H9 (cell line): ENCODE measurements at regions not wholly inside any gene's neighbourhood (a gene's known extent, or its start where the extent isn't known, plus 50 kb on each side); places are given as distances from the start of the nearest gene placed in this dataset.

Source experiments
- DNase-seq: peaks from one replicate; pipeline ENCODE4 v3.0.0-alpha.2; 2017
- H2AFZ ChIP-seq: one replicate; pipeline ENCODE4 v1.6.1; 2013; ENCODE audit warnings: mild to moderate bottlenecking, low read length, control low read depth, moderate library complexity
- H2AK5ac ChIP-seq: 2 replicates; pipeline ENCODE4 v1.6.1; 2013; ENCODE audit warnings: low read length, control low read depth, mixed read lengths; ENCODE audit not compliant: insufficient read length
- H2BK120ac ChIP-seq: one replicate; pipeline ENCODE4 v1.6.1; 2013; ENCODE audit warnings: low read depth, mild to moderate bottlenecking, low read length, control low read depth, inconsistent platforms; ENCODE audit not compliant: poor library complexity, severe bottlenecking
- H2BK12ac ChIP-seq: 2 replicates; pipeline ENCODE4 v1.6.1; 2013; ENCODE audit warnings: low read length, control low read depth, mixed read lengths, low read depth; ENCODE audit not compliant: insufficient read length
- H2BK15ac ChIP-seq: 2 replicates; pipeline ENCODE4 v1.6.1; 2013; ENCODE audit warnings: low read depth, low read length, control low read depth
- H2BK20ac ChIP-seq: one replicate; pipeline ENCODE4 v1.6.1; 2013; ENCODE audit warnings: low read depth, mild to moderate bottlenecking, low read length, control low read depth, inconsistent platforms; ENCODE audit not compliant: poor library complexity, severe bottlenecking
- H2BK5ac ChIP-seq: 2 replicates; pipeline ENCODE4 v1.6.1; 2013; ENCODE audit warnings: low read length, control low read depth, mixed read lengths; ENCODE audit not compliant: insufficient read length
- H3K14ac ChIP-seq: 2 replicates; pipeline ENCODE4 v1.6.1; 2013; ENCODE audit warnings: low read length, control low read depth; ENCODE audit not compliant: insufficient read depth
- H3K18ac ChIP-seq: 2 replicates; pipeline ENCODE4 v1.6.1; 2013; ENCODE audit warnings: low read depth, mild to moderate bottlenecking, mixed read lengths, low read length, control low read depth; ENCODE audit not compliant: insufficient read length
- H3K23ac ChIP-seq: 2 replicates; pipeline ENCODE4 v1.6.1; 2013; ENCODE audit warnings: low read length, control low read depth, mixed read lengths, low read depth; ENCODE audit not compliant: insufficient read length
- H3K23me2 ChIP-seq: 2 replicates; pipeline ENCODE4 v1.6.1; 2013; ENCODE audit warnings: low read depth, mild to moderate bottlenecking, mixed read lengths, low read length, control low read depth; ENCODE audit not compliant: insufficient read length, poor library complexity, severe bottlenecking
- H3K27ac ChIP-seq: 2 replicates; pipeline ENCODE4 v1.5.1; 2013; ENCODE audit warnings: low read length, control low read depth, mixed read lengths, low read depth; ENCODE audit not compliant: insufficient read length
- H3K27me3 ChIP-seq: 2 replicates; pipeline ENCODE4 v1.6.1; 2013; ENCODE audit warnings: low read length, control low read depth, inconsistent platforms; ENCODE audit not compliant: insufficient read depth
- H3K4ac ChIP-seq: 2 replicates; pipeline ENCODE4 v1.6.1; 2013; ENCODE audit warnings: low read depth, mild to moderate bottlenecking, control low read depth, inconsistent platforms, low read length, moderate library complexity
- H3K4me1 ChIP-seq: 2 replicates; pipeline ENCODE4 v1.6.1; 2013; ENCODE audit warnings: low read length, control low read depth, inconsistent platforms; ENCODE audit not compliant: insufficient read depth
- H3K4me2 ChIP-seq: 2 replicates; pipeline ENCODE4 v1.6.1; 2013; ENCODE audit warnings: low read length, control low read depth, mixed read lengths; ENCODE audit not compliant: insufficient read length, insufficient read depth
- H3K56ac ChIP-seq: 2 replicates; pipeline ENCODE4 v1.6.1; 2013; ENCODE audit warnings: low read depth, mild to moderate bottlenecking, mixed read lengths, low read length, control low read depth; ENCODE audit not compliant: insufficient read length
- H3K79me1 ChIP-seq: 2 replicates; pipeline ENCODE4 v1.6.1; 2013; ENCODE audit warnings: low read depth, mild to moderate bottlenecking, moderate library complexity, low read length, control low read depth, inconsistent platforms; ENCODE audit not compliant: insufficient read depth, poor library complexity, severe bottlenecking
- H3K79me2 ChIP-seq: 2 replicates; pipeline ENCODE4 v1.6.1; 2013; ENCODE audit warnings: low read length, control low read depth, inconsistent platforms; ENCODE audit not compliant: insufficient read depth
- H3K9ac ChIP-seq: 2 replicates; pipeline ENCODE4 v1.6.1; 2013; ENCODE audit warnings: low read length, control low read depth, mixed read lengths; ENCODE audit not compliant: insufficient read length; ENCODE audit errors: extremely low read depth
- H3K9me3 ChIP-seq: one replicate; pipeline ENCODE4 v1.6.1; 2013; ENCODE audit warnings: low read depth, low read length, inconsistent platforms; ENCODE audit not compliant: control insufficient read depth
- H3T11ph ChIP-seq: one replicate; pipeline ENCODE4 v1.6.1; 2013; ENCODE audit warnings: mild to moderate bottlenecking, low read length, control low read depth, inconsistent platforms
- H4K20me1 ChIP-seq: one replicate; pipeline ENCODE4 v1.6.1; 2013; ENCODE audit not compliant: control insufficient read depth, insufficient read length, insufficient read depth
- H4K5ac ChIP-seq: 2 replicates; pipeline ENCODE4 v1.6.1; 2013; ENCODE audit warnings: low read depth, mild to moderate bottlenecking, mixed read lengths, low read length, control low read depth; ENCODE audit not compliant: insufficient read length
- H4K8ac ChIP-seq: replicated peaks from 2 replicates; pipeline ENCODE4 v1.6.1; 2013; ENCODE audit warnings: low read length, control low read depth, mixed read lengths, low read depth; ENCODE audit not compliant: insufficient read length
- H4K91ac ChIP-seq: 2 replicates; pipeline ENCODE4 v1.6.1; 2013; ENCODE audit warnings: low read depth, mild to moderate bottlenecking, moderate library complexity, mixed read lengths, low read length, control low read depth; ENCODE audit not compliant: insufficient read length
- H3K27ac Mint-ChIP-seq, 3 experiments: 2 replicates in 2 of 3; 3 replicates in 1 of 3; pipeline ENCODE4 v1.8.0; 2020 to 2021; ENCODE audit warnings: mixed read lengths in 3 of 3, mild to moderate bottlenecking in 1 of 3, moderate library complexity in 1 of 3
- H3K27me3 Mint-ChIP-seq: 2 replicates; pipeline ENCODE4 v1.8.0; 2021; ENCODE audit warnings: low read depth, mild to moderate bottlenecking, moderate library complexity, mixed read lengths
- H3K36me3 Mint-ChIP-seq, 3 experiments: 2 replicates in 2 of 3; 3 replicates in 1 of 3; pipeline ENCODE4 v1.8.0; 2020 to 2021; ENCODE audit warnings: low read depth in 3 of 3, mixed read lengths in 3 of 3; ENCODE audit not compliant: insufficient read depth in 1 of 3
- H3K4me1 Mint-ChIP-seq, 2 experiments: 2 replicates each; pipeline ENCODE4 v1.8.0; 2020; ENCODE audit warnings: mixed read lengths in 2 of 2
- H3K4me3 Mint-ChIP-seq, 2 experiments: 2 replicates in 1 of 2; 3 replicates in 1 of 2; pipeline ENCODE4 v1.8.0; 2020 to 2021; ENCODE audit warnings: mild to moderate bottlenecking in 2 of 2, mixed read lengths in 2 of 2, moderate library complexity in 1 of 2
- H3K9me3 Mint-ChIP-seq, 2 experiments: 2 replicates in 1 of 2; 3 replicates in 1 of 2; pipeline ENCODE4 v1.8.0; 2020; ENCODE audit warnings: mild to moderate bottlenecking in 2 of 2, mixed read lengths in 2 of 2, moderate library complexity in 1 of 2
- WGBS: extraction: QIAGEN DNeasy Blood & Tissue Kit; methylation state at CpG from one replicate; pipeline ENCODE4 v1.1.7; 2013; ENCODE audit warnings: missing lambda C conversion rate, low lambda C conversion rate, mixed read lengths; ENCODE audit not compliant: insufficient read length; ENCODE audit errors: extremely low coverage; 5-methylcytosine and 5-hydroxymethylcytosine counted together
- TF ChIP-seq, protein P1 (sequence below): fragments of 200-600 bp; sonication (generic); conservative IDR thresholded peaks from 3 replicates; pipeline ENCODE4 v1.8.0; 2021; ENCODE audit warnings: antibody characterized with exemption, mild to moderate bottlenecking

DNA sequence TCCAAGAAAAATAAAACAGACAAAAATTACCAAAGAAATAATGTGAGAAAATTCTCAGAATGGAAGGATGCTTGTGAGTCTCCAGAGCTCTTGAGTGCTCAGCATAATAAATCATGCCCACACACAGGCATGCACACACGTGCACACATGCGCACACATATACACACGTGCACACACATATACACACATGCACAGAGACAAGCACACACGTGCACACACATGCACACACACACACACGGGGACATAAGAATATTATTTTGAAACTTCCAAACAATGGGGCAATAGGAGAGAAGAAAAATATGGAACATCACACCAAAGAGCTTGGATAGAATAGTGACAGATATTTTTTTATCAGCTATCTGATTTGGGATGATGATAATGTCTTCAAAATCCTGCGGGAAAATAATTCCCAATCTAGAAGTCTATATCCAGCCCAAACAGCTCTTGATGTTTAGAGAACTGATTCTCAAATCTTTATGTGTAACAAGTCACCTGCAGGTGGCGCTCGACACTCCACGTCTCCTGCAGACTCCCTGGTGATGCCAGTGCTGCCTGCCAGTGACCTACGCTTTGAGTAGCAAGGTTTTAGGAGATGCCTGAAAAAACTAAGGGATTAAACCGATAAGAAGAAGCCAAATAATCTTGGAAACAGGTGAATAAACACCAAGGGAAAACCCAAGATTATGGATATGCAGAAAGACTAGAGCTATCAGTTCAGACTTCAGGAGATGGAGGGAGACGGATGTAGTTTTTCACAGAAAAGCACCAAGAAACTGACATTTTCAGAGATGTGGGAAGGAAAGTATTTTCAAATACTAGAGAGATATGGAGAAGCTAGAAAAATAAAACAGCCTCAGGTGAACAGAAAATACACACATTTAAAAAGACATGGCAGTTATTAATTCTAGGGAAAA, 743.6 kb downstream of the ETS1 start:
- no peak overlapping the region for H3K27ac Mint-ChIP-seq
- H3K56ac ChIP-seq, result no peak overlapping the region
- H3K14ac ChIP-seq, result no peak overlapping the region
- no peaks in the 10 kb centered on the region; a peak in 1 of 4 replicates for H3K4me1 Mint-ChIP-seq
- H3K27ac ChIP-seq, result no peak overlapping the region
- no peaks in the 10 kb centered on the region for H3K36me3 Mint-ChIP-seq
- no peaks in the 10 kb centered on the region for H3K23me2 ChIP-seq
- no peak overlapping the region for H2AFZ ChIP-seq
- DNase-seq, result peak; percentile 80
- no peak overlapping the region for H3K9ac ChIP-seq
- no peaks in the 10 kb centered on the region for H3K9me3 Mint-ChIP-seq
- H2BK20ac ChIP-seq, result no peak overlapping the region
- H3K27me3 ChIP-seq, result no peaks in the 10 kb centered on the region
- no peak overlapping the region for H2BK12ac ChIP-seq
- no peak overlapping the region for H2AK5ac ChIP-seq
- H4K91ac ChIP-seq, result no peak overlapping the region
- H3K4ac ChIP-seq, result no peak overlapping the region
- TF ChIP-seq, protein P1, sequence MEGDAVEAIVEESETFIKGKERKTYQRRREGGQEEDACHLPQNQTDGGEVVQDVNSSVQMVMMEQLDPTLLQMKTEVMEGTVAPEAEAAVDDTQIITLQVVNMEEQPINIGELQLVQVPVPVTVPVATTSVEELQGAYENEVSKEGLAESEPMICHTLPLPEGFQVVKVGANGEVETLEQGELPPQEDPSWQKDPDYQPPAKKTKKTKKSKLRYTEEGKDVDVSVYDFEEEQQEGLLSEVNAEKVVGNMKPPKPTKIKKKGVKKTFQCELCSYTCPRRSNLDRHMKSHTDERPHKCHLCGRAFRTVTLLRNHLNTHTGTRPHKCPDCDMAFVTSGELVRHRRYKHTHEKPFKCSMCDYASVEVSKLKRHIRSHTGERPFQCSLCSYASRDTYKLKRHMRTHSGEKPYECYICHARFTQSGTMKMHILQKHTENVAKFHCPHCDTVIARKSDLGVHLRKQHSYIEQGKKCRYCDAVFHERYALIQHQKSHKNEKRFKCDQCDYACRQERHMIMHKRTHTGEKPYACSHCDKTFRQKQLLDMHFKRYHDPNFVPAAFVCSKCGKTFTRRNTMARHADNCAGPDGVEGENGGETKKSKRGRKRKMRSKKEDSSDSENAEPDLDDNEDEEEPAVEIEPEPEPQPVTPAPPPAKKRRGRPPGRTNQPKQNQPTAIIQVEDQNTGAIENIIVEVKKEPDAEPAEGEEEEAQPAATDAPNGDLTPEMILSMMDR, result peak; percentile 85
- H4K20me1 ChIP-seq, result no peaks in the 10 kb centered on the region
- H2BK5ac ChIP-seq, result no peak overlapping the region
- H3K23ac ChIP-seq, result no peak overlapping the region
- H3K79me2 ChIP-seq, result no peaks in the 10 kb centered on the region; the same call in 1 of the 2 replicates
- no peaks in the 10 kb centered on the region for H3K79me1 ChIP-seq
- no CpG with 5 or more reads among the region's 12 CpGs for WGBS
- no peaks in the 10 kb centered on the region for H3K27me3 Mint-ChIP-seq
- no peak overlapping the region for H2BK15ac ChIP-seq
- H3T11ph ChIP-seq, result no peak overlapping the region
- no peak overlapping the region for H4K8ac ChIP-seq
- no peak overlapping the region for H3K18ac ChIP-seq
- H4K5ac ChIP-seq, result no peak overlapping the region
- no peak overlapping the region for H3K4me2 ChIP-seq
- H2BK120ac ChIP-seq, result no peak overlapping the region
- H3K4me3 Mint-ChIP-seq, result no peak overlapping the region
- H3K4me1 ChIP-seq, result no peaks in the 10 kb centered on the region
- no peaks in the 10 kb centered on the region for H3K9me3 ChIP-seq
